IMR-90 (cell line): ENCODE measurements at regions not wholly inside any gene's neighbourhood (a gene's known extent, or its start where the extent isn't known, plus 50 kb on each side); places are given as distances from the start of the nearest gene placed in this dataset.

Source experiments
- ATAC-seq: fragments of 200-7000 bp; cut with Tn5 transposase; 2 replicates; pipeline ENCODE4 v1.9.1; 2020; ENCODE audit warnings: low read depth, mild to moderate bottlenecking, moderate library complexity
- BruUV-seq: library from RNA; stranded (reverse); fragments of 400-500 nt; replicated peaks from 2 replicates; lab custom pipeline; 2021; lab: Mats Ljungman, UMichigan
- CTCF ChIA-PET: fragments of 300-600 bp; formaldehyde crosslinking; extraction: SDS; loops from one replicate; lab custom pipeline; 2021; ENCODE audit warnings: antibody characterized with exemption; lab: Yijun Ruan, JAX
- POLR2A ChIA-PET: fragments of 300-600 bp; sonication (Branson Sonifier 250); formaldehyde crosslinking; loops from one replicate; lab custom pipeline; 2022; ENCODE audit warnings: antibody characterized with exemption; ENCODE audit not compliant: unreplicated experiment; lab: Charles Lee
- DNase-seq: peaks from one replicate; pipeline ENCODE4 v3.0.0; 2013
- H2AFZ ChIP-seq: replicated peaks from 2 replicates; pipeline ENCODE3; 2013; ENCODE audit warnings: low read length, mild to moderate bottlenecking; ENCODE audit not compliant: poor library complexity
- H2AK5ac ChIP-seq: 2 replicates; pipeline ENCODE4 v1.6.1; 2013; ENCODE audit warnings: low read depth, low read length, inconsistent platforms
- H2AK9ac ChIP-seq: replicated peaks from 2 replicates; pipeline ENCODE3; 2013; ENCODE audit warnings: mild to moderate bottlenecking, low read depth, low read length, moderate library complexity; ENCODE audit not compliant: poor library complexity
- H2BK120ac ChIP-seq: 2 replicates; pipeline ENCODE4 v1.6.1; 2013; ENCODE audit warnings: low read depth, low read length, inconsistent platforms
- H2BK15ac ChIP-seq: 3 replicates; pipeline ENCODE4 v1.6.1; 2013; ENCODE audit warnings: low read depth, low read length, inconsistent platforms
- H2BK20ac ChIP-seq: 2 replicates; pipeline ENCODE4 v1.6.1; 2013; ENCODE audit warnings: low read depth, mild to moderate bottlenecking, inconsistent platforms, low read length, moderate library complexity
- H2BK5ac ChIP-seq: 2 replicates; pipeline ENCODE4 v1.6.1; 2013; ENCODE audit warnings: mild to moderate bottlenecking, low read depth, low read length, inconsistent platforms; ENCODE audit not compliant: poor library complexity, severe bottlenecking
- H3K14ac ChIP-seq: replicated peaks from 2 replicates; pipeline ENCODE4 v1.6.1; 2013; ENCODE audit warnings: low read depth, low read length, inconsistent platforms
- H3K18ac ChIP-seq: 2 replicates; pipeline ENCODE4 v1.6.1; 2013; ENCODE audit warnings: low read depth, low read length, control low read depth
- H3K23ac ChIP-seq: 2 replicates; pipeline ENCODE4 v1.6.1; 2013; ENCODE audit warnings: low read depth, low read length, inconsistent platforms
- H3K27ac ChIP-seq: 2 replicates; pipeline ENCODE4 v1.5.1; 2013; ENCODE audit warnings: mild to moderate bottlenecking, control low read depth, low read length; ENCODE audit not compliant: insufficient read depth
- H3K27me3 ChIP-seq: 2 replicates; pipeline ENCODE4 v1.6.1; 2013; ENCODE audit warnings: low read length; ENCODE audit not compliant: control insufficient read depth, insufficient read depth
- H3K36me3 ChIP-seq: 2 replicates; pipeline ENCODE4 v1.6.1; 2013; ENCODE audit warnings: low read length, mixed read lengths; ENCODE audit not compliant: control insufficient read depth, insufficient read depth
- H3K4ac ChIP-seq: 2 replicates; pipeline ENCODE4 v1.6.1; 2013; ENCODE audit warnings: low read depth, low read length, inconsistent platforms
- H3K4me1 ChIP-seq: 2 replicates; pipeline ENCODE4 v1.6.1; 2013; ENCODE audit warnings: low read length, mixed read lengths; ENCODE audit not compliant: control insufficient read depth, insufficient read depth
- H3K4me2 ChIP-seq: 2 replicates; pipeline ENCODE4 v1.6.1; 2013; ENCODE audit warnings: low read depth, mild to moderate bottlenecking, control low read depth, low read length, moderate library complexity
- H3K4me3 ChIP-seq: 2 replicates; pipeline ENCODE4 v1.5.1; 2013; ENCODE audit warnings: low read depth, mild to moderate bottlenecking, control low read depth, low read length, moderate library complexity; ENCODE audit not compliant: insufficient read depth
- H3K56ac ChIP-seq: 2 replicates; pipeline ENCODE4 v1.6.1; 2013; ENCODE audit warnings: low read length, inconsistent platforms; ENCODE audit not compliant: insufficient read depth; ENCODE audit errors: extremely low read depth
- H3K79me1 ChIP-seq, 2 experiments: 2 replicates each; pipeline ENCODE4 v1.6.1; 2013; ENCODE audit warnings: low read length in 2 of 2, inconsistent platforms in 1 of 2, low read depth in 1 of 2
- H3K9ac ChIP-seq: 2 replicates; pipeline ENCODE4 v1.6.1; 2013; ENCODE audit warnings: low read depth, low read length, control low read depth
- H3K9me1 ChIP-seq: 2 replicates; pipeline ENCODE4 v1.6.1; 2013; ENCODE audit warnings: low read length, inconsistent platforms; ENCODE audit not compliant: insufficient read depth
- H3K9me3 ChIP-seq: 2 replicates; pipeline ENCODE4 v1.6.1; 2013; ENCODE audit warnings: low read length; ENCODE audit not compliant: control insufficient read depth, insufficient read depth
- H4K20me1 ChIP-seq: 2 replicates; pipeline ENCODE4 v1.6.1; 2013; ENCODE audit warnings: low read length, inconsistent platforms; ENCODE audit not compliant: insufficient read depth
- H4K5ac ChIP-seq: 2 replicates; pipeline ENCODE4 v1.6.1; 2013; ENCODE audit warnings: mild to moderate bottlenecking, low read depth, low read length, control low read depth
- H4K8ac ChIP-seq, 2 experiments: 2 replicates each; pipeline ENCODE4 v1.6.1; 2013; ENCODE audit warnings: low read depth in 2 of 2, low read length in 2 of 2, control low read depth in 1 of 2, inconsistent platforms in 1 of 2
- H4K91ac ChIP-seq: 2 replicates; pipeline ENCODE4 v1.6.1; 2013; ENCODE audit warnings: low read depth, low read length, inconsistent platforms; ENCODE audit not compliant: insufficient read depth
- BHLHE40 ChIP-seq: fragments of 150-350 bp; IDR thresholded peaks from 2 replicates; pipeline ENCODE4 v1.6.1; 2016; ENCODE audit warnings: mild to moderate bottlenecking, low read depth, low read length
- CHD1 ChIP-seq: IDR thresholded peaks from 2 replicates; pipeline ENCODE4 v1.6.1; 2012; ENCODE audit warnings: low read depth, low read length, improper control_type of control experiment
- FOS ChIP-seq: fragments of 150-350 bp; IDR thresholded peaks from 2 replicates; pipeline ENCODE4 v1.6.1; 2016; ENCODE audit warnings: low read depth, low read length
- MAFK ChIP-seq: IDR thresholded peaks from 2 replicates; pipeline ENCODE4 v1.6.1; 2012; ENCODE audit warnings: low read depth, low read length, improper control_type of control experiment
- MAZ ChIP-seq: IDR thresholded peaks from 2 replicates; pipeline ENCODE4 v1.6.1; 2012; ENCODE audit warnings: low read depth, mild to moderate bottlenecking, low read length, improper control_type of control experiment, moderate library complexity, borderline replicate concordance
- MXI1 ChIP-seq: IDR thresholded peaks from 2 replicates; pipeline ENCODE4 v1.6.1; 2012; ENCODE audit warnings: low read depth, mild to moderate bottlenecking, low read length, moderate library complexity, borderline replicate concordance
- NFE2L2 ChIP-seq: fragments of 150-350 bp; IDR thresholded peaks from 2 replicates; pipeline ENCODE4 v1.6.1; 2016; ENCODE audit warnings: low read depth, mild to moderate bottlenecking, low read length
- RAD21 ChIP-seq: IDR thresholded peaks from 2 replicates; pipeline ENCODE4 v1.6.1; 2012; ENCODE audit warnings: low read length, improper control_type of control experiment
- RCOR1 ChIP-seq: IDR thresholded peaks from 2 replicates; pipeline ENCODE4 v1.6.1; 2012; ENCODE audit warnings: mild to moderate bottlenecking, low read length, improper control_type of control experiment; ENCODE audit not compliant: insufficient replicate concordance
- RFX5 ChIP-seq: IDR thresholded peaks from 2 replicates; pipeline ENCODE4 v1.8.0; 2012; ENCODE audit warnings: low read depth, mild to moderate bottlenecking, low read length, moderate library complexity
- WGBS, 2 experiments: methylation state at CpG; one replicate each; pipeline versions ENCODE4 v1.1.5 to v1.1.7; 2013; ENCODE audit warnings: missing lambda C conversion rate in 2 of 2; ENCODE audit not compliant: insufficient read length in 1 of 2; ENCODE audit errors: extremely low coverage in 2 of 2; 5-methylcytosine and 5-hydroxymethylcytosine counted together
- dilution Hi-C: fragments of 300-500 bp; cut with HindIII; formaldehyde crosslinking; loops from one replicate; pipeline ENCODE4 v1.14.3; 2018; ENCODE audit warnings: low sequenced_read_pairs; ENCODE audit not compliant: unreplicated experiment
- in situ Hi-C: fragments of 300-500 bp; cut with MboI; formaldehyde crosslinking; loops from 3 replicates; pipeline ENCODE4 v1.14.3; 2019; ENCODE audit warnings: low sequenced_read_pairs, inconsistent platforms, mixed read lengths
- intact Hi-C: fragments of 100-400 bp; cut with micrococcal nuclease; formaldehyde crosslinking; loops from 2 replicates; pipeline ENCODE4 v1.10.0; 2022
- TF ChIP-seq, protein P1 (sequence below): fragments of 150-350 bp; IDR thresholded peaks from 2 replicates; pipeline ENCODE4 v1.6.1; 2016; ENCODE audit warnings: low read depth, mild to moderate bottlenecking, low read length, moderate library complexity, borderline replicate concordance
- TF ChIP-seq, protein P2 (sequence below): fragments of 150-350 bp; IDR thresholded peaks from 2 replicates; pipeline ENCODE4 v1.6.1; 2017; ENCODE audit warnings: mild to moderate bottlenecking, antibody characterized with exemption, low read length, low read depth

DNA sequence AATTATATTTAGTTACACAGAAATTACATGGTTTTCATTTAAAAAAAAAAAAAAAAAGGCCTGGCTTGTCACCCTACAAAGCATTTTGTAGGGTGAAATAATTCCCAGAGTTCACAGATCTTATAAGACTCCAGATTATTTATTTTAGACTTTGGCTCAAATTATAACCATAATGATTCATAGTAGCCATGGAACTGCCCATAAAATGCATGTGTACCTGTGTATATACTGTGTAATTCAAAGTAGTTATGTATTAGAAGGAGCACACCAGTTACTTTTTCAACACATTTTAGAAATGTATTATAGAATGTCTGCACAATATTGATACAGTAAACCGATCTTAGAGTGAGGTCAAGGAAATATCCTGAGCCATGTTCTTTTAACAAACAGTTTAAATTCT is 975.6 kb downstream of the GBE1 start:
- no TSS peak for BruUV-seq

More for the DNA sequence above, 975.6 kb downstream of the GBE1 start:
- intact Hi-C loops (no loop called here), dilution Hi-C loops (no loop called here), in situ Hi-C loops (no loop called here)
- TF ChIP-seq FOS = no peak
- no peak for TF ChIP-seq NFE2L2
- no peak for TF ChIP-seq MAZ
- no peak for TF ChIP-seq MAFK
- no peak for TF ChIP-seq BHLHE40
- no peak for TF ChIP-seq RFX5
- TF ChIP-seq, protein P1, sequence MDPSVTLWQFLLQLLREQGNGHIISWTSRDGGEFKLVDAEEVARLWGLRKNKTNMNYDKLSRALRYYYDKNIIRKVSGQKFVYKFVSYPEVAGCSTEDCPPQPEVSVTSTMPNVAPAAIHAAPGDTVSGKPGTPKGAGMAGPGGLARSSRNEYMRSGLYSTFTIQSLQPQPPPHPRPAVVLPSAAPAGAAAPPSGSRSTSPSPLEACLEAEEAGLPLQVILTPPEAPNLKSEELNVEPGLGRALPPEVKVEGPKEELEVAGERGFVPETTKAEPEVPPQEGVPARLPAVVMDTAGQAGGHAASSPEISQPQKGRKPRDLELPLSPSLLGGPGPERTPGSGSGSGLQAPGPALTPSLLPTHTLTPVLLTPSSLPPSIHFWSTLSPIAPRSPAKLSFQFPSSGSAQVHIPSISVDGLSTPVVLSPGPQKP = no peak
- TF ChIP-seq, protein P2, sequence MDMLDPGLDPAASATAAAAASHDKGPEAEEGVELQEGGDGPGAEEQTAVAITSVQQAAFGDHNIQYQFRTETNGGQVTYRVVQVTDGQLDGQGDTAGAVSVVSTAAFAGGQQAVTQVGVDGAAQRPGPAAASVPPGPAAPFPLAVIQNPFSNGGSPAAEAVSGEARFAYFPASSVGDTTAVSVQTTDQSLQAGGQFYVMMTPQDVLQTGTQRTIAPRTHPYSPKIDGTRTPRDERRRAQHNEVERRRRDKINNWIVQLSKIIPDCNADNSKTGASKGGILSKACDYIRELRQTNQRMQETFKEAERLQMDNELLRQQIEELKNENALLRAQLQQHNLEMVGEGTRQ = no peak
- TF ChIP-seq RAD21 = no peak
- no peak for TF ChIP-seq MXI1
- no peak for TF ChIP-seq CHD1
- TF ChIP-seq RCOR1 = no peak
- peaks cover 3% of the 10 kb centered on the region for H3K9me3 ChIP-seq
- no peak overlapping the region for H4K8ac ChIP-seq
- no peak overlapping the region for H2BK120ac ChIP-seq
- no peak overlapping the region for H3K9ac ChIP-seq
- no peak overlapping the region for H2AFZ ChIP-seq
- H2BK20ac ChIP-seq = no peak overlapping the region
- DNase-seq = no peak
- POLR2A ChIA-PET = no interaction called here
- no peak overlapping the region for H4K91ac ChIP-seq
- H3K79me1 ChIP-seq = no peaks in the 10 kb centered on the region
- no peaks in the 10 kb centered on the region for H3K4me1 ChIP-seq
- H3K4me2 ChIP-seq = no peak overlapping the region
- CTCF ChIA-PET = no interaction called here
- H2AK5ac ChIP-seq = no peak overlapping the region
- no peaks in the 10 kb centered on the region for H3K36me3 ChIP-seq
- H3K9me1 ChIP-seq = no peaks in the 10 kb centered on the region
- no peak overlapping the region for H2AK9ac ChIP-seq
- no peak overlapping the region for H3K18ac ChIP-seq
- no peaks in the 10 kb centered on the region for H3K27me3 ChIP-seq
- H3K4ac ChIP-seq = no peak overlapping the region
- H3K56ac ChIP-seq = no peak overlapping the region
- H4K20me1 ChIP-seq = no peaks in the 10 kb centered on the region
- H3K14ac ChIP-seq = no peak overlapping the region
- no peak overlapping the region for H3K23ac ChIP-seq
- H3K4me3 ChIP-seq = no peak overlapping the region
- H2BK15ac ChIP-seq = no peak overlapping the region
- H2BK5ac ChIP-seq = no peak overlapping the region
- H3K27ac ChIP-seq = no peak overlapping the region
- WGBS, 2 experiments = no CpG with 5 or more reads among the region's 1 CpG
- no peak for ATAC-seq
- H4K5ac ChIP-seq = no peak overlapping the region
